CD14-positive monocyte (primary cell): ENCODE measurements at regions not wholly inside any gene's neighbourhood (a gene's known extent, or its start where the extent isn't known, plus 50 kb on each side); places are given as distances from the start of the nearest gene placed in this dataset.

Experiments used
- DNase-seq, 3 donors: peaks; one replicate each; pipeline ENCODE4 v3.0.0-alpha.2; 2011 to 2022
- H2AFZ ChIP-seq: 2 replicates; pipeline ENCODE4 v1.6.0; 2012; ENCODE audit warnings: mild to moderate bottlenecking, low read depth, low read length, inconsistent platforms; ENCODE audit not compliant: insufficient read depth, poor library complexity, severe bottlenecking
- H3K27ac ChIP-seq, 2 donors: 1 replicate in 1 of 2; 2 replicates in 1 of 2; pipeline ENCODE4 v1.5.1; 2012 to 2013; ENCODE audit warnings: low read length in 2 of 2, control low read depth in 1 of 2, inconsistent platforms in 1 of 2, low read depth in 1 of 2, mild to moderate bottlenecking in 1 of 2
- H3K27me3 ChIP-seq, 2 donors: one replicate each; pipeline versions ENCODE4 v1.6.0 to v1.6.1; 2011 to 2013; ENCODE audit warnings: low read length in 2 of 2; ENCODE audit not compliant: control insufficient read depth in 2 of 2, insufficient read depth in 2 of 2
- H3K36me3 ChIP-seq, 2 donors: replicated peaks in 1 of 2; 1 replicate in 1 of 2; 2 replicates in 1 of 2; pipeline versions ENCODE4 v1.5.1 to v1.6.1; 2012 to 2013; ENCODE audit warnings: low read length in 2 of 2, control low read depth in 1 of 2, inconsistent platforms in 1 of 2, mild to moderate bottlenecking in 1 of 2; ENCODE audit not compliant: insufficient read depth in 2 of 2, control insufficient read depth in 1 of 2
- H3K4me1 ChIP-seq, 2 donors: 1 replicate in 1 of 2; 2 replicates in 1 of 2; pipeline versions ENCODE4 v1.5.1 to v1.6.1; 2012 to 2013; ENCODE audit warnings: low read length in 2 of 2, control low read depth in 1 of 2, inconsistent platforms in 1 of 2, mild to moderate bottlenecking in 1 of 2, moderate library complexity in 1 of 2; ENCODE audit not compliant: insufficient read depth in 2 of 2, control insufficient read depth in 1 of 2
- H3K4me2 ChIP-seq: replicated peaks from 2 replicates; pipeline ENCODE3; 2012; ENCODE audit warnings: low read length, moderate library complexity, mild to moderate bottlenecking; ENCODE audit not compliant: poor library complexity, severe bottlenecking; ENCODE audit errors: extremely low read depth
- H3K4me3 ChIP-seq, 3 experiments: fragments of 200-600 bp in 1 of 3; sonication (generic) in 1 of 3; replicated peaks in 1 of 3; 1 replicate in 2 of 3; 2 replicates in 1 of 3; pipeline ENCODE4 v1.5.1; 2011 to 2013; ENCODE audit warnings: low read length in 3 of 3, mild to moderate bottlenecking in 3 of 3, control low read depth in 2 of 3, low read depth in 2 of 3, inconsistent platforms in 1 of 3, moderate library complexity in 1 of 3
- H3K79me2 ChIP-seq: 2 replicates; pipeline ENCODE4 v1.6.0; 2012; ENCODE audit warnings: mild to moderate bottlenecking, control low read depth, inconsistent platforms, low read length, moderate library complexity; ENCODE audit not compliant: insufficient read depth
- H3K9ac ChIP-seq: 2 replicates; pipeline ENCODE4 v1.6.0; 2017; ENCODE audit warnings: low read length, mild to moderate bottlenecking; ENCODE audit not compliant: insufficient read depth, poor library complexity, severe bottlenecking
- H3K9me3 ChIP-seq, 2 donors: replicated peaks in 1 of 2; 1 replicate in 1 of 2; 2 replicates in 1 of 2; pipeline versions ENCODE4 v1.5.1 to v1.6.1; 2012 to 2013; ENCODE audit warnings: low read length in 2 of 2, control low read depth in 1 of 2; ENCODE audit not compliant: control insufficient read depth in 1 of 2, insufficient read depth in 1 of 2
- H4K20me1 ChIP-seq: 2 replicates; pipeline ENCODE4 v1.6.0; 2012; ENCODE audit warnings: mild to moderate bottlenecking, low read length, control low read depth, moderate library complexity; ENCODE audit not compliant: insufficient read depth
- H3K27ac Mint-ChIP-seq, 7 donors: one replicate each; pipeline ENCODE4 v1.8.0; 2020; ENCODE audit warnings: mild to moderate bottlenecking in 7 of 7, mixed read lengths in 7 of 7, moderate library complexity in 6 of 7, inconsistent platforms in 2 of 7
- H3K27me3 Mint-ChIP-seq, 3 donors: one replicate each; pipeline ENCODE4 v1.8.0; 2021 to 2022; ENCODE audit warnings: low read depth in 3 of 3, mild to moderate bottlenecking in 3 of 3, mixed read lengths in 3 of 3, moderate library complexity in 3 of 3, inconsistent platforms in 1 of 3
- H3K36me3 Mint-ChIP-seq, 2 donors: one replicate each; pipeline ENCODE4 v1.8.0; 2020; ENCODE audit warnings: mixed read lengths in 2 of 2, inconsistent platforms in 1 of 2, mild to moderate bottlenecking in 1 of 2
- H3K4me1 Mint-ChIP-seq: one replicate; pipeline ENCODE4 v1.8.0; 2020; ENCODE audit warnings: mild to moderate bottlenecking, mixed read lengths
- H3K4me3 Mint-ChIP-seq, 2 donors: one replicate each; pipeline ENCODE4 v1.8.0; 2020; ENCODE audit warnings: mild to moderate bottlenecking in 2 of 2, mixed read lengths in 2 of 2, moderate library complexity in 1 of 2
- H3K9me3 Mint-ChIP-seq, 7 donors: one replicate each; pipeline ENCODE4 v1.8.0; 2020 to 2022; ENCODE audit warnings: mixed read lengths in 7 of 7, mild to moderate bottlenecking in 6 of 7, moderate library complexity in 6 of 7, inconsistent platforms in 2 of 7
- CTCF ChIP-seq: fragments of 200-600 bp; IDR thresholded peaks from one replicate; pipeline ENCODE4 v1.8.0; 2022; ENCODE audit warnings: antibody characterized with exemption, mild to moderate bottlenecking
- WGBS: methylation state at CpG from one replicate; pipeline ENCODE4 v1.1.5; 2013; ENCODE audit warnings: missing lambda C conversion rate; ENCODE audit not compliant: insufficient coverage; 5-methylcytosine and 5-hydroxymethylcytosine counted together
- intact Hi-C, 2 donors: fragments of 100-400 bp; cut with micrococcal nuclease; formaldehyde crosslinking; loops; one replicate each; pipeline versions ENCODE4 v1.15.0 to v1.15.1; 2023

DNA sequence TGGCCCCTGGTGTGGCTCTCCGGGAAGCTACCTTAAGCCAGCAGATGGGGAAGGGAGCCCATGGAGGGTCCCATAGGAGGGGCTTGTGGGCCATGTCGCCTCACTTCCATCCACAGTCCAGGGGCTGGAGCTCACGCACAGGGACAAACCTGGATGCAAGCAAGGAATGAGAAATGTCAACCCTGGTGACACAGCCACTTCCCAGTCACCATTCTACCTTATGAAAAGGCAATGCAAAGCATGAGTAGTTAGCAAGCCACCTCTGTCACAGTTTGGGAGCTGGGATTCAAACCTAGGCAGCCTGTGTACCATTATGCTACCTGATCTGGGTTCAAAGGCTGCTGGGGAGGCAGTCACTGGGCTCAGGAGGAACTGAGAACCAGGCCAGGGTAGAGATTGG lies 170.0 kb upstream of the KLHL29 start:
- H3K4me1 ChIP-seq, result no peaks in the 10 kb centered on the region
- Mint-ChIP-seq H3K9me3 (peaks cover 0 to 10% (median 3%) of the 10 kb centered on the region in 7 donors), H3K4me1 (no peaks in the 10 kb centered on the region), H3K4me3 (no peak overlapping the region), H3K36me3 (no peaks in the 10 kb centered on the region), H3K27me3 (peaks cover 0 to 5% (median 3%) of the 10 kb centered on the region in 3 donors), H3K27ac (no peak overlapping the region)
- no peak overlapping the region for H2AFZ ChIP-seq
- no peaks in the 10 kb centered on the region for H3K9me3 ChIP-seq
- no peaks in the 10 kb centered on the region for H3K27me3 ChIP-seq
- H3K4me2 ChIP-seq, result no peak overlapping the region
- no peaks in the 10 kb centered on the region for H3K79me2 ChIP-seq
- no peaks in the 10 kb centered on the region for H4K20me1 ChIP-seq
- no peak overlapping the region for H3K27ac ChIP-seq
- WGBS, result 93% methylated on average over 2 of the region's 3 CpGs
- H3K4me3 ChIP-seq, result no peak overlapping the region
- intact Hi-C loops, result no loop called here
- H3K36me3 ChIP-seq, result no peaks in the 10 kb centered on the region
- TF ChIP-seq CTCF, result no peak
- no peak overlapping the region for H3K9ac ChIP-seq
- DNase-seq, result no peak

GRCh38 chr2:23219666-23220065 lies 165.3 kb upstream of the KLHL29 start:
- no peak for TF ChIP-seq CTCF
- H3K9me3 Mint-ChIP-seq, result peaks cover 0 to 7% (median 3%) of the 10 kb centered on the region in 7 donors

More at GRCh38 chr2:23219666-23220065, 165.3 kb upstream of the KLHL29 start:
- no peak for DNase-seq
- Mint-ChIP-seq H3K27ac (no peak overlapping the region), H3K4me3 (no peak overlapping the region), H3K36me3 (no peaks in the 10 kb centered on the region), H3K4me1 (no peaks in the 10 kb centered on the region), H3K27me3 (peaks cover 3 to 6% (median 3%) of the 10 kb centered on the region in 3 donors)
- H3K27me3 ChIP-seq, result no peaks in the 10 kb centered on the region
- no peaks in the 10 kb centered on the region for H3K9me3 ChIP-seq
- H3K9ac ChIP-seq, result no peak overlapping the region
- H3K4me2 ChIP-seq, result no peak overlapping the region
- no peak overlapping the region for H3K27ac ChIP-seq
- no peaks in the 10 kb centered on the region for H3K4me1 ChIP-seq
- H3K36me3 ChIP-seq, result no peaks in the 10 kb centered on the region
- H3K79me2 ChIP-seq, result no peaks in the 10 kb centered on the region
- intact Hi-C loops, result no loop called here
- WGBS, result 40% methylated on average over 1 of the region's 4 CpGs
- H3K4me3 ChIP-seq, result no peak overlapping the region
- H4K20me1 ChIP-seq, result no peaks in the 10 kb centered on the region
- no peak overlapping the region for H2AFZ ChIP-seq
